Activated T-cell treated with anti-CD3 and anti-CD28 coated beads for 1 hour (primary cell): ENCODE measurements at regions not wholly inside any gene's neighbourhood (a gene's known extent, or its start where the extent isn't known, plus 50 kb on each side); places are given as distances from the start of the nearest gene placed in this dataset.
"Not testable (repeated sequence)": the region's sequence is repeated elsewhere in the genome, so short reads cannot be mapped to it uniquely, and the experiment has no call there.

Experiments
- DNase-seq: peaks from one replicate; pipeline ENCODE4 v3.0.0-alpha.2; 2020; ENCODE audit warnings: low read depth

- peak; percentile 54 for DNase-seq
Observed at GRCh38 chr3:67947808-67948508, 293.5 kb upstream of the SUCLG2 start.

- no peak for DNase-seq
Observed at GRCh38 chr3:67946436-67946835, 292.0 kb upstream of the SUCLG2 start.

- DNase-seq = no peak
Observed at GRCh38 chr3:67943546-67943945, 289.1 kb upstream of the SUCLG2 start.

- DNase-seq = no peak
Observed at GRCh38 chr3:67941433-67942030, 287.1 kb upstream of the SUCLG2 start.

GRCh38 chr3:67940210-67940952 lies 286.0 kb upstream of the SUCLG2 start:
- DNase-seq = no peak

- DNase-seq = no peak
Observed at GRCh38 chr3:67937498-67938118, 283.2 kb upstream of the SUCLG2 start.

GRCh38 chr3:67930394-67930793 lies 276.0 kb upstream of the SUCLG2 start:
- not testable (repeated sequence) for DNase-seq

GRCh38 chr3:67923796-67924195 lies 269.4 kb upstream of the SUCLG2 start:
- no peak for DNase-seq

- DNase-seq = no peak
Observed at GRCh38 chr3:67920969-67921368, 266.6 kb upstream of the SUCLG2 start.

GRCh38 chr3:67920311-67920710 lies 265.9 kb upstream of the SUCLG2 start:
- DNase-seq = no peak

- no peak for DNase-seq
Observed at GRCh38 chr3:67916353-67916752, 261.9 kb upstream of the SUCLG2 start.

GRCh38 chr3:67907735-67908134 lies 253.3 kb upstream of the SUCLG2 start:
- no peak for DNase-seq

- no peak for DNase-seq
Observed at GRCh38 chr3:67906261-67906660, 251.8 kb upstream of the SUCLG2 start.

- no peak for DNase-seq
Observed at GRCh38 chr3:67901681-67902080, 247.3 kb upstream of the SUCLG2 start.

- no peak for DNase-seq
Observed at GRCh38 chr3:67898916-67899315, 244.5 kb upstream of the SUCLG2 start.

GRCh38 chr3:67897351-67898336 lies 243.2 kb upstream of the SUCLG2 start:
- DNase-seq = no peak

GRCh38 chr3:67896130-67896529 lies 241.7 kb upstream of the SUCLG2 start:
- no peak for DNase-seq

GRCh38 chr3:67894510-67894909 lies 240.1 kb upstream of the SUCLG2 start:
- DNase-seq = no peak

- no peak for DNase-seq
Observed at GRCh38 chr3:67884345-67884744, 229.9 kb upstream of the SUCLG2 start.

- DNase-seq = no peak
Observed at GRCh38 chr3:67883766-67884165, 229.4 kb upstream of the SUCLG2 start.

GRCh38 chr3:67882981-67883380 lies 228.6 kb upstream of the SUCLG2 start:
- no peak for DNase-seq

- no peak for DNase-seq
Observed at GRCh38 chr3:67876261-67876660, 221.8 kb upstream of the SUCLG2 start.
